ENCODE measurements at regions not wholly inside any gene's neighbourhood (a gene's known extent, or its start where the extent isn't known, plus 50 kb on each side); places are given as distances from the start of the nearest gene placed in this dataset.

DNA sequence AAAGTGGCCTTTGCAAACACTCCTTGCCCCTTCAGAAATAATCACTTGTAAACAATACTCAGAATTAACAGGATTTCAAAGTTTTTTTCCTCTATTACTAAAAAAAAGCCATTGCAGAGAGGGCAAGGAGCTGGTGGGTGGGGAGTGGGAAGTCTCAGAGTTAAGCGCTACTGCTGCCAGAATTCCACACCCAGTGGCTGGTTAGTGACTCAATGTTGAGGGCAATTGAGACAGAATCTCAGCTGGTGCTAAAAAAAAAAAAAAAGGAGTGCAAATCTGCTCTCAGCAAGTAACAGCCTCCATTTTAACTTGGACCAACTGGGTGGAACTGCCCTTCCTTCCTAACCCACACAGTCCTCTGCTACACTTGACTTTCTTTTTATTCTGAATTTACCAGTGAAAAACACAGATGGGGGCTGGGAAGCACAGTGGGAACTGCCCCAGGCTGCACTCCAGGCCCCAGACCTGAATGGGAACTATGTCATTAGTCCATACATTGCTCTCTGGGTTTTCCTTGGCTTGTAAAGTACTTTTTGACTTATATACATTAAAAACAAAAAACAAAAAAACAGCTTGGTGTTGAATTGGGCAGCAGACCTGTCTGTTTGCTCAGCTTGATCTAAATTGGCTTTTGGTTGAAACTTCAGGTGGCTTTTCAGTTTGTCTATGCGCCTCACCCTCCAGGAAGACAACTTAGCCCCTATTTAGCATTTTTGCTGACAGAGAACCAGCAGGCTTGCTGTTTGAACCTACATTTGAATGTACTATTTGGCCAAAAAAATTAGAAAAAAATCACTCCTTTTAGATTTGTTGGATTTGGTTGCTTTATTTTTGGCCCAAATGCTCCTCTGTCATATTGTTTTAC lies 357.8 kb upstream of the TBL1XR1 start:
- Histone ChIP-seq H3K36me3 (ENCODE audit: insufficient read depth, low read length) (no peaks in the 10 kb centered on the region), H3K4me1 (ENCODE audit: insufficient read depth, low read length) (peaks cover 35% of the 10 kb centered on the region), H3K27me3 (ENCODE audit: control insufficient read depth in 1 of 2, insufficient read depth in 2 of 2, low read length in 2 of 2) (no peaks in the 10 kb centered on the region), H3K9me3 (ENCODE audit: control insufficient read depth in 1 of 2, insufficient read depth in 1 of 2, low read length in 2 of 2) (no peaks in the 10 kb centered on the region), H3K27ac (ENCODE audit: low read depth in 1 of 2, low read length in 2 of 2) (no peak overlapping the region), H3K4me3 (ENCODE audit: low read length) (no peak overlapping the region)
- intact Hi-C loops (cut with DNase I, micrococcal nuclease) = loop anchor here in 1 of 2 experiments (5.0 kb wide), 1 partner anchor 37 kb away; no protein-coding TSS in a partner anchor
- Mint-ChIP-seq H3K9me3 (no peaks in the 10 kb centered on the region), H3K36me3 (ENCODE audit: low read depth) (no peaks in the 10 kb centered on the region), H3K4me3 (peak overlapping the region; percentile 13), H3K4me1 (ENCODE audit: low read depth) (peaks cover 66% of the 10 kb centered on the region), H3K27me3 (no peaks in the 10 kb centered on the region), H3K27ac (peak overlapping the region; percentile 64)
- ChIA-PET POLR2A (interaction anchor here (0.7 to 2.5 kb wide), 4 partner anchors 16 to 357 kb away, joined by 3 to 8 read pairs (median 3); no protein-coding TSS in a partner anchor), CTCF (interaction anchor here (0.6 to 0.7 kb wide), 2 partner anchors 176 to 317 kb away, joined by 3 read pairs; no protein-coding TSS in a partner anchor)
- DNase-seq (peak in 3 of 14 experiments; percentile 9 to 32 (median 17)), ATAC-seq (ENCODE audit: poor library complexity) (no peak)
- TF ChIP-seq, protein P1, sequence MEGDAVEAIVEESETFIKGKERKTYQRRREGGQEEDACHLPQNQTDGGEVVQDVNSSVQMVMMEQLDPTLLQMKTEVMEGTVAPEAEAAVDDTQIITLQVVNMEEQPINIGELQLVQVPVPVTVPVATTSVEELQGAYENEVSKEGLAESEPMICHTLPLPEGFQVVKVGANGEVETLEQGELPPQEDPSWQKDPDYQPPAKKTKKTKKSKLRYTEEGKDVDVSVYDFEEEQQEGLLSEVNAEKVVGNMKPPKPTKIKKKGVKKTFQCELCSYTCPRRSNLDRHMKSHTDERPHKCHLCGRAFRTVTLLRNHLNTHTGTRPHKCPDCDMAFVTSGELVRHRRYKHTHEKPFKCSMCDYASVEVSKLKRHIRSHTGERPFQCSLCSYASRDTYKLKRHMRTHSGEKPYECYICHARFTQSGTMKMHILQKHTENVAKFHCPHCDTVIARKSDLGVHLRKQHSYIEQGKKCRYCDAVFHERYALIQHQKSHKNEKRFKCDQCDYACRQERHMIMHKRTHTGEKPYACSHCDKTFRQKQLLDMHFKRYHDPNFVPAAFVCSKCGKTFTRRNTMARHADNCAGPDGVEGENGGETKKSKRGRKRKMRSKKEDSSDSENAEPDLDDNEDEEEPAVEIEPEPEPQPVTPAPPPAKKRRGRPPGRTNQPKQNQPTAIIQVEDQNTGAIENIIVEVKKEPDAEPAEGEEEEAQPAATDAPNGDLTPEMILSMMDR (IDR thresholded peaks at IDR 0.05) = no peak

DNA sequence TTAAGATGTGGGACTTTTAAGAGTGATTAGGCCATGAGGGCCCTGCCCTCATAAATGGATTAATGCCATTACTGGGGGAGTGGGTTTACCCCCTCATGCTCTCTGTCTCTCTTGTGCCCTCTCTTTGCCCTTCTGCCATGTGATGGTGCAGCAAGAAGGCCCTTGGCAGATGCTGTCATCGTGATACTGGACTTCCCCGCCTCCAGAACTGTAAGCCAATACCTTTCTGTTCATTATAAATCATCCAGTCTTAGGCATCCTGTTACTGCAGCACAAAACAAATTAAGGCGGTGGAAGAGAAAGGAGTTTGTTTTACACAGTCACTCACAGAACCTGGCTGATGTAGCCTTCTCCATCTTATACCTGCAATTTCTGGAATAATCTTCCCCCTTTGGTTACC lies 360.3 kb upstream of the TBL1XR1 start:
- ATAC-seq (ENCODE audit: poor library complexity) = no peak
- no peaks in the 10 kb centered on the region for H3K36me3 ChIP-seq (ENCODE audit: insufficient read depth, low read length)
- no peaks in the 10 kb centered on the region for H3K9me3 ChIP-seq (ENCODE audit: control insufficient read depth in 1 of 2, insufficient read depth in 1 of 2, low read length in 2 of 2)
- CTCF ChIA-PET = no interaction called here
- POLR2A ChIA-PET = no interaction called here
- Mint-ChIP-seq H3K27me3 (no peaks in the 10 kb centered on the region), H3K9me3 (no peaks in the 10 kb centered on the region), H3K4me1 (ENCODE audit: low read depth) (peaks cover 42% of the 10 kb centered on the region), H3K27ac (no peak overlapping the region), H3K4me3 (no peak overlapping the region), H3K36me3 (ENCODE audit: low read depth) (no peaks in the 10 kb centered on the region)
- intact Hi-C loops (cut with DNase I, micrococcal nuclease) = no loop called here
- H3K4me1 ChIP-seq (ENCODE audit: insufficient read depth, low read length) = peaks cover 18% of the 10 kb centered on the region
- TF ChIP-seq, protein P1 (IDR thresholded peaks at IDR 0.05) = no peak
- H3K27ac ChIP-seq (ENCODE audit: low read depth in 1 of 2, low read length in 2 of 2) = no peak overlapping the region
- no peaks in the 10 kb centered on the region for H3K27me3 ChIP-seq (ENCODE audit: control insufficient read depth in 1 of 2, insufficient read depth in 2 of 2, low read length in 2 of 2)
- no peak for DNase-seq
- H3K4me3 ChIP-seq (ENCODE audit: low read length) = no peak overlapping the region

DNA sequence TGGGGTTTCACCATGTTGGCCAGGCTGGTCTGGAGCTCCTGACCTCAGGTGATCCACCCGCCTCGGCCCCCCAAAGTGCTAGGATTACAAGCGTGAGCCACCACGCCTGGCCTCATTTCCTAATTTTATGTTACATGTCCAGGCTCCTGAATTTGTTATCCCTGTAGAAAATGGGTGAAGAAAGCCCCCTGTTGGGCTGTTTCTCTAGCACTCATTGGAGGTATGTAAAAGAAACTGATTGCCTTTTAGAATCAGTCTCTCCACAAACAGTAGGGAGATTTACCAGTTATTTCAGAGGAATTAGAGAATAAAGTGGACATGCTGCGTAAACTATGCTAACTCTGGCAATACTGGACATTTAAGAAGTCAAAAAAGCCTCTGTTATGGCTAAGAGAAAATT lies 364.1 kb upstream of the TBL1XR1 start:
- peaks cover 11% of the 10 kb centered on the region for H3K4me1 Mint-ChIP-seq (ENCODE audit: low read depth)
- Histone ChIP-seq H3K9me3 (ENCODE audit: control insufficient read depth in 1 of 2, insufficient read depth in 1 of 2, low read length in 2 of 2) (no peaks in the 10 kb centered on the region), H3K4me1 (ENCODE audit: insufficient read depth, low read length) (no peaks in the 10 kb centered on the region), H3K36me3 (ENCODE audit: insufficient read depth, low read length) (no peaks in the 10 kb centered on the region), H3K27ac (ENCODE audit: low read depth in 1 of 2, low read length in 2 of 2) (no peak overlapping the region), H3K4me3 (ENCODE audit: low read length) (no peak overlapping the region), H3K27me3 (ENCODE audit: control insufficient read depth in 1 of 2, insufficient read depth in 2 of 2, low read length in 2 of 2) (no peaks in the 10 kb centered on the region)
- H3K27ac Mint-ChIP-seq = no peak overlapping the region
- ChIA-PET CTCF (no interaction called here), POLR2A (interaction anchor here (1.5 kb wide), 1 partner anchor 10 kb away, joined by 3 read pairs; no protein-coding TSS in a partner anchor)
- H3K9me3 Mint-ChIP-seq = no peaks in the 10 kb centered on the region
- no peak for ATAC-seq (ENCODE audit: poor library complexity)
- H3K27me3 Mint-ChIP-seq = no peaks in the 10 kb centered on the region
- TF ChIP-seq, protein P1 (IDR thresholded peaks at IDR 0.05) = no peak
- no peak for DNase-seq
- no peaks in the 10 kb centered on the region for H3K36me3 Mint-ChIP-seq (ENCODE audit: low read depth)
- no peak overlapping the region for H3K4me3 Mint-ChIP-seq
- intact Hi-C loops (cut with DNase I, micrococcal nuclease) = no loop called here
